ENCODE measurements at regions not wholly inside any gene's neighbourhood (a gene's known extent, or its start where the extent isn't known, plus 50 kb on each side); places are given as distances from the start of the nearest gene placed in this dataset.

GRCh38 chr13:72144636-72145035, 277.6 kb upstream of the DACH1 start:
- Histone ChIP-seq H3K4me3 (no peak overlapping the region), H3K36me3 (no peaks in the 10 kb centered on the region), H3K27ac (no peak overlapping the region), H3K4me1 (peaks cover 0 to 9% (median 0%) of the 10 kb centered on the region in 12 donors), H3K9me3 (no peaks in the 10 kb centered on the region), H3K27me3 (no peaks in the 10 kb centered on the region)
- TF ChIP-seq POLR2A (IDR thresholded peaks at IDR 0.05) (no peak), CTCF (IDR thresholded peaks at IDR 0.05) (no peak)
- DNase-seq (no peak), ATAC-seq (no peak)
- intact Hi-C loops (cut with DNase I) = no loop called here

- Histone ChIP-seq H3K27me3 (no peaks in the 10 kb centered on the region), H3K9me3 (no peaks in the 10 kb centered on the region), H3K27ac (no peak overlapping the region), H3K36me3 (no peaks in the 10 kb centered on the region), H3K4me1 (peaks cover 0 to 9% (median 0%) of the 10 kb centered on the region in 12 donors), H3K4me3 (no peak overlapping the region)
- no peak for TF ChIP-seq POLR2A (IDR thresholded peaks at IDR 0.05)
- TF ChIP-seq CTCF (IDR thresholded peaks at IDR 0.05) = no peak
- intact Hi-C loops (cut with DNase I) = no loop called here
- 32 to 43% (median 42%) methylated on average over 3 of the region's 3 CpGs for WGBS, 4 donors
- DNase-seq = no peak
- ATAC-seq = peak in 1 of 4 donors; percentile 71
Observed at GRCh38 chr13:72141855-72142519, 275.0 kb upstream of the DACH1 start.

GRCh38 chr13:72139192-72139591, 272.2 kb upstream of the DACH1 start:
- Histone ChIP-seq H3K36me3 (no peaks in the 10 kb centered on the region), H3K4me3 (no peak overlapping the region), H3K4me1 (peaks cover 0 to 9% (median 0%) of the 10 kb centered on the region in 12 donors), H3K27me3 (no peaks in the 10 kb centered on the region), H3K27ac (no peak overlapping the region), H3K9me3 (no peaks in the 10 kb centered on the region)
- no peak for DNase-seq
- WGBS, 4 donors = 35 to 61% (median 53%) methylated on average over 1 of the region's 1 CpG
- TF ChIP-seq CTCF (IDR thresholded peaks at IDR 0.05) (no peak), POLR2A (IDR thresholded peaks at IDR 0.05) (no peak)
- intact Hi-C loops (cut with DNase I) = no loop called here
- no peak for ATAC-seq

GRCh38 chr13:72132075-72132474, 265.1 kb upstream of the DACH1 start:
- H3K27me3 ChIP-seq = no peaks in the 10 kb centered on the region
- no peaks in the 10 kb centered on the region for H3K9me3 ChIP-seq
- 55 to 73% (median 66%) methylated on average over 2 of the region's 2 CpGs for WGBS, 4 donors
- no peaks in the 10 kb centered on the region for H3K4me1 ChIP-seq
- no peak overlapping the region for H3K27ac ChIP-seq
- H3K4me3 ChIP-seq = no peak overlapping the region
- TF ChIP-seq CTCF (IDR thresholded peaks at IDR 0.05) = no peak
- TF ChIP-seq POLR2A (IDR thresholded peaks at IDR 0.05) = no peak
- intact Hi-C loops (cut with DNase I) = no loop called here
- H3K36me3 ChIP-seq = no peaks in the 10 kb centered on the region
- DNase-seq (no peak), ATAC-seq (no peak)

Data from heart left ventricle (tissue), 16 donors.